ENCODE measurements at regions not wholly inside any gene's neighbourhood (a gene's known extent, or its start where the extent isn't known, plus 50 kb on each side); places are given as distances from the start of the nearest gene placed in this dataset.
A peak's percentile ranks its signal among the peaks of the same experiment; 100 is the strongest.

DNA sequence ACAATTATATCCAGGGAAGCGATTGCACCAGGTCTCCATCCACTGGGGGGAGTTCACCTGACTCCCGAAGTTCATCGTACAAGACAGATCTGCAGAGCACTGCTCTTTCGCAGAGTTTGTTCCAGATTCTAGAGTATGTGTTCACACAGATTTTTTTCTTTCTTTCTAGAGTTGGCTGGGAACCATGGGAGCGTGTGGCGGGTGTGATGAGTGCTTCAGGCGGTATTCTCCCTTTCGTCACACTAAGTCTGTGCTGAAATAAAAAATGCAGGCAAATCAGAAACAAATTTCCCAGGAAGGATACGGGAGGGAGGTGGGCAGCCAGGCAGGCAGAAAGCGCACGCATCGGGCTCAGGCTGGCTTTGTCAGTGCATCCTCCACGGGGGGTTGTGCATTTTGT is 129.8 kb upstream of the SOX11 start:
- Histone ChIP-seq H3K4me3 (no peak overlapping the region), H3K27ac (no peak overlapping the region), H3K36me3 (ENCODE audit: insufficient read depth, low read length) (no peaks in the 10 kb centered on the region), H3K9ac (ENCODE audit: insufficient read length) (no peak overlapping the region), H3K9me3 (ENCODE audit: low read depth, low read length) (no peaks in the 10 kb centered on the region; the same call in 1 of the 2 replicates)
- TF ChIP-seq EZH2 (IDR thresholded peaks at IDR 0.05): no peak
- TF ChIP-seq FOXP2 (optimal IDR thresholded peaks at IDR 0.05; ENCODE audit: control extremely low read depth, extremely low read length, insufficient read depth): no peak
- no peak for TF ChIP-seq POLR2AphosphoS5 (IDR thresholded peaks at IDR 0.05; ENCODE audit: borderline replicate concordance, low read depth, low read length)
- peak; percentile 6 for DNase-seq (ENCODE audit: low read depth, low spot score)

DNA sequence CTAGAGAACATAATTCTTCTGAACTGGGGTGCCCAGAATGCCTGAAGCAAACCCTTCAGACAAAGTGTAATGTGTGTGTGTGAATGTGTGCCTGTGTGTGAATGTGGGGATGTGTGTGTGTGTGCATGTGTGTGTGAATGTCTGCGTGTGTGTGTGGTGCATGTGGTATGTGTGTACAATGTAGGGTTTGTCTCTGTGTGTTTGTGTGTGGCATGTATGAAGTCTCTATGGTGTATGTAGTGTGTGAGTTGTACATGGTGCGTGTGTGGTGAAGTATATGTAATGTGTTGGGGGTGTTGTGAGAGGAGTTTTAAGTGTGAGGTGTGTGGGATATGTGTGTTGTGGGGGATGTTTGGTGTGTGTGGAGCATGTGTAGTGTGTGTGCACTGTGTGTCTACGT is 129.3 kb upstream of the SOX11 start:
- Histone ChIP-seq H3K4me3 (no peak overlapping the region), H3K9me3 (ENCODE audit: low read depth, low read length) (no peaks in the 10 kb centered on the region; the same call in 1 of the 2 replicates), H3K9ac (ENCODE audit: insufficient read length) (no peak overlapping the region), H3K36me3 (ENCODE audit: insufficient read depth, low read length) (no peaks in the 10 kb centered on the region), H3K27ac (no peak overlapping the region)
- no peak for DNase-seq (ENCODE audit: low read depth, low spot score)
- TF ChIP-seq POLR2AphosphoS5 (IDR thresholded peaks at IDR 0.05; ENCODE audit: borderline replicate concordance, low read depth, low read length) (no peak), FOXP2 (optimal IDR thresholded peaks at IDR 0.05; ENCODE audit: control extremely low read depth, extremely low read length, insufficient read depth) (no peak), EZH2 (IDR thresholded peaks at IDR 0.05) (no peak)

DNA sequence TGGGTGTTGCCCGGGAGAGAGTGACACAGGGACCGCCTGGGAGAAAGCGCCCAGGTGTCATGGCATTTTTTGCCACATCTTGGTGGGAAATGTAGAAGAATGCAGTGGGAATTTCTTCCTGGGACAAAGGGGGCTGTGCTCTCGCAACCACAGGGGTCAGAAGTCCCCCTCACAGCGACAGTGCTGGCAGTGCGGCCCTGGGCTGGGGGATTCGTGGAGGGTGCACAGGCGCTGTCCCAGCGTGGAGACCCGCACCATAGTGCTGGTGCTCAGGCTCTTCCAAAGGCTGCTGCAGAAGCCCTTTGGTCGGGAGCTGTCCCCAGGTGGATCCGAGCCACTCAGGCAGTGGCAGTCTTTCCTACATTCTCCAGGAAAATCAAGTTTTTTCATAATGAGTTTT is 128.8 kb upstream of the SOX11 start:
- H3K36me3 ChIP-seq (ENCODE audit: insufficient read depth, low read length): no peaks in the 10 kb centered on the region
- H3K9ac ChIP-seq (ENCODE audit: insufficient read length): no peak overlapping the region
- no peak for TF ChIP-seq POLR2AphosphoS5 (IDR thresholded peaks at IDR 0.05; ENCODE audit: borderline replicate concordance, low read depth, low read length)
- no peak for TF ChIP-seq FOXP2 (optimal IDR thresholded peaks at IDR 0.05; ENCODE audit: control extremely low read depth, extremely low read length, insufficient read depth)
- no peak for TF ChIP-seq EZH2 (IDR thresholded peaks at IDR 0.05)
- no peak overlapping the region for H3K4me3 ChIP-seq
- no peak overlapping the region for H3K27ac ChIP-seq
- no peaks in the 10 kb centered on the region; the same call in 1 of the 2 replicates for H3K9me3 ChIP-seq (ENCODE audit: low read depth, low read length)
- DNase-seq (ENCODE audit: low read depth, low spot score): no peak

DNA sequence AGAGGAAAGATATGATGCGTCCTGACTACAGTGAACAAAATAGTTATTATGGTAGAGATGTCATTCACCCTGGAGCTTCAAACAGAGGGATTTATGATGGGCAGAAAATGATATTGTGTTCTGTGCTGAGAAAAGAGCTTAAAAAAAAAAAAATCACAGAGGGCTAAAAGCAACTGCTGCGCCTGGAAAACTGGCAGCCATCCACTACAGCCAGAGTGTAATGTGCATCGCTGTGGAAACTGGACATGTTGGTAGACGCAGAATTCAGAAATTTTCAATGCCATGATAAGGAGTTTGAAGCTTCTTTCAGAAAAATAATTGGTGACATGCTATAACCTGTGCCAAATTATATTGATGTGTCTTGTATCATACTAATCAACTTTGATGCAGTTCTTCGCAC is 122.9 kb upstream of the SOX11 start:
- Histone ChIP-seq H3K36me3 (ENCODE audit: insufficient read depth, low read length) (no peaks in the 10 kb centered on the region), H3K9ac (ENCODE audit: insufficient read length) (no peak overlapping the region), H3K4me3 (no peak overlapping the region), H3K9me3 (ENCODE audit: low read depth, low read length) (no peaks in the 10 kb centered on the region; the same call in 1 of the 2 replicates), H3K27ac (no peak overlapping the region)
- no peak for DNase-seq (ENCODE audit: low read depth, low spot score)
- TF ChIP-seq FOXP2 (optimal IDR thresholded peaks at IDR 0.05; ENCODE audit: control extremely low read depth, extremely low read length, insufficient read depth): no peak
- no peak for TF ChIP-seq EZH2 (IDR thresholded peaks at IDR 0.05)
- TF ChIP-seq POLR2AphosphoS5 (IDR thresholded peaks at IDR 0.05; ENCODE audit: borderline replicate concordance, low read depth, low read length): no peak

DNA sequence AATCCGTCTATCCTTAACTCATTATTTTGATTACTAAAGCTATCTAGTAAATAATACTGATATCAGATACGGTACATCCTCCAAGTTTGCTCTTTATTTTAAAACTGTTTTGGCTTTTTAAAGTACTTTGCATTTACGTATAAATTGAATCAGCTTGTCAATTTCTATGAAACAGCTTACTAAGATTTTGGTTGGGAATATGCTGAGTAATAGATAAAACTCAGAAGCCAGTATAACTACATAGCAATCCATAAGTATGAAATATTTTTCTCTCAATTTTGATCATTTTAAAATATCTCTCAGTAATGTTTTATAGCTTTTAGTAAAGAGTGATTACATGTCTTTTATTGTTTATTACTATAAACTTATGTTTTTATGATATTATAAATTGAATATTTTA is 116.2 kb upstream of the SOX11 start:
- H3K4me3 ChIP-seq: no peak overlapping the region

DNA sequence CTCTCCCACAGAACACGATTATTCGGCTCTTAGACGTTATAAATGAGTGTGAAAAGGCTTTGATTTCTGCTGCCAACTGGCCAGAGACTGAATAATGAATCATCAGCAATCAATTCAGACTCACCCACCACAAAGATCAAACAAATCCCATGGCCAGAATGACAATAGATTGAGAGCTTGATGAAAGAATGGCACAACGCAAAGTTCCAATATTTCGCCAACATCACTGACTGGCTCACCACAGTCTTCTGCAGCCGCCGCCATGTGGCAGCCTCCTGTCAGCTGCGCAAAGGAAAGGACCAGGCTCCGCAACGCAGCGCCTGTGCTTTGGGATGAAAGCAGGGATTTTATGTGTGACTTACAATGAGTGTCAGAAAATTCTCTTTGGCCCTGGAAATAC is 104.4 kb upstream of the SOX11 start:
- DNase-seq (ENCODE audit: low read depth, low spot score): no peak
- no peak for TF ChIP-seq FOXP2 (optimal IDR thresholded peaks at IDR 0.05; ENCODE audit: control extremely low read depth, extremely low read length, insufficient read depth)
- no peak for TF ChIP-seq POLR2AphosphoS5 (IDR thresholded peaks at IDR 0.05; ENCODE audit: borderline replicate concordance, low read depth, low read length)
- TF ChIP-seq EZH2 (IDR thresholded peaks at IDR 0.05): no peak
- Histone ChIP-seq H3K27ac (no peak overlapping the region), H3K4me3 (no peak overlapping the region), H3K36me3 (ENCODE audit: insufficient read depth, low read length) (no peaks in the 10 kb centered on the region), H3K9ac (ENCODE audit: insufficient read length) (no peak overlapping the region), H3K9me3 (ENCODE audit: low read depth, low read length) (no peaks in the 10 kb centered on the region)

More for the DNA sequence above, 116.2 kb upstream of the SOX11 start:
- no peak overlapping the region for H3K27ac ChIP-seq
- TF ChIP-seq POLR2AphosphoS5 (IDR thresholded peaks at IDR 0.05; ENCODE audit: borderline replicate concordance, low read depth, low read length): no peak
- H3K9me3 ChIP-seq (ENCODE audit: low read depth, low read length): no peaks in the 10 kb centered on the region
- no peaks in the 10 kb centered on the region for H3K36me3 ChIP-seq (ENCODE audit: insufficient read depth, low read length)
- no peak for DNase-seq (ENCODE audit: low read depth, low spot score)
- H3K9ac ChIP-seq (ENCODE audit: insufficient read length): no peak overlapping the region

DNA sequence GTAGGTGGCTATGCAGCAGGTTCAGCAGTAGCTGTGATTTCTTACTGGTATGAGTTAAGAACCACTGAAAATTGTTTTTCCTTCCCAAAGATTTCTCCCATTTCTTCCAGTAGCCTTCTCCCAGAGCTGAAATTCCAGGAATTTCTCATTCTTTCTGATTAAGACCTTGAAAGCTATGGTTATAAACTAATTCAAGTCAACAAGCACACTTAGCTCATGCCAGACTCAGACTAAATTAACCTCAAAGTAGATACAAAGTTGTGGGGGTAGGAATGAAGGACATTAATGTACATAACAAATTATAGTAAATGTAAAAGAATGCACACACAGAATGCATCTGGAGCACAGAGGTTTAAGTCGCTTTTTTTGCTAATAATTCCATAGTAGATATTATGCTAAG is 103.6 kb upstream of the SOX11 start:
- Histone ChIP-seq H3K9ac (ENCODE audit: insufficient read length) (no peak overlapping the region), H3K9me3 (ENCODE audit: low read depth, low read length) (no peaks in the 10 kb centered on the region), H3K27ac (no peak overlapping the region), H3K36me3 (ENCODE audit: insufficient read depth, low read length) (no peaks in the 10 kb centered on the region), H3K4me3 (no peak overlapping the region)
- TF ChIP-seq EZH2 (IDR thresholded peaks at IDR 0.05) (no peak), FOXP2 (optimal IDR thresholded peaks at IDR 0.05; ENCODE audit: control extremely low read depth, extremely low read length, insufficient read depth) (no peak), POLR2AphosphoS5 (IDR thresholded peaks at IDR 0.05; ENCODE audit: borderline replicate concordance, low read depth, low read length) (no peak)
- no peak for DNase-seq (ENCODE audit: low read depth, low spot score)

DNA sequence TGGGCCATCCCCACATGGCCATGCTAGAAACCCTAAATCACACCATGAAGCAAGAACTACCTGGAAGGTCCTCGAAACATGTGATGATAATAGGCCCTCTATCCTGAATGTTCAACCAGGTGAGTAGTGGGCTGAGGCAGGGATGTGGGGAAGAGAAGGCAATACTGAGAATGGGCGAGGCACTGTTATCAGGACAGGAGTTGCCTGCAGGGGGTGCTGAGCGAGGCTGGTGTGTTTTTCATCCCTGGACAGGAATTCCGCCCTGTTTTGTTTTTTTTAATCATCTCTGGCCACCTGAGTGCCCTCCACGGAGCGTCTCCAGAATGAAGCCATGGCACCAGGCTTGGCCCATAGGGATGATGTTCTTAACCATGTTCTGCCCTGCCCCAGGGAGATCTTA is 103.0 kb upstream of the SOX11 start:
- TF ChIP-seq POLR2AphosphoS5 (IDR thresholded peaks at IDR 0.05; ENCODE audit: borderline replicate concordance, low read depth, low read length): no peak
- no peak for TF ChIP-seq FOXP2 (optimal IDR thresholded peaks at IDR 0.05; ENCODE audit: control extremely low read depth, extremely low read length, insufficient read depth)
- TF ChIP-seq EZH2 (IDR thresholded peaks at IDR 0.05): no peak

DNA sequence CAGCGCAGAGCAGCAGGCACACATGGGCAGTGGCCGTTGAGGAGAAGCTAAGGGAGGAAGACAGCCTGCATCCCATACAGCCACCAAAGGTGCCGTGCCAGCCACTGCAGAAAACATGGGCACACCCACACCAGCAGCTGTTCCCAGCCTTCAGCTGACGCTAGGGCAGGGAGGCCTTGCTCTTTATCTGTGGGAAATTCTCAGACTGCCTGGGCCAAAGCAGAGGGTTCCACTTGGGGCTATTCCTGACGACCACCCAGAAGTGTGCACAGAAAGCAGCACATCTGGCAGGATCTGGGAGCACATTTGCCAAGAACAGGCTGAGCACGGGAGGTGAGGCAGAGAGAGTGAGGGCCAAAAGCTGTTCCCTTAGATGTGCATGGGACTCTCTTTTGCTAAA is 101.3 kb upstream of the SOX11 start:
- Histone ChIP-seq H3K9me3 (ENCODE audit: low read depth, low read length) (no peaks in the 10 kb centered on the region), H3K36me3 (ENCODE audit: insufficient read depth, low read length) (no peaks in the 10 kb centered on the region), H3K9ac (ENCODE audit: insufficient read length) (no peak overlapping the region), H3K4me3 (no peak overlapping the region), H3K27ac (no peak overlapping the region)
- DNase-seq (ENCODE audit: low read depth, low spot score): no peak
- TF ChIP-seq EZH2 (IDR thresholded peaks at IDR 0.05): no peak
- TF ChIP-seq FOXP2 (optimal IDR thresholded peaks at IDR 0.05; ENCODE audit: control extremely low read depth, extremely low read length, insufficient read depth): no peak
- TF ChIP-seq POLR2AphosphoS5 (IDR thresholded peaks at IDR 0.05; ENCODE audit: borderline replicate concordance, low read depth, low read length): no peak

More for the DNA sequence above, 103.0 kb upstream of the SOX11 start:
- Histone ChIP-seq H3K9ac (ENCODE audit: insufficient read length) (no peak overlapping the region), H3K9me3 (ENCODE audit: low read depth, low read length) (no peaks in the 10 kb centered on the region), H3K27ac (no peak overlapping the region), H3K36me3 (ENCODE audit: insufficient read depth, low read length) (no peaks in the 10 kb centered on the region), H3K4me3 (no peak overlapping the region)
- DNase-seq (ENCODE audit: low read depth, low spot score): no peak
